AG10803 (cell line): ENCODE measurements at regions not wholly inside any gene's neighbourhood (a gene's known extent, or its start where the extent isn't known, plus 50 kb on each side); places are given as distances from the start of the nearest gene placed in this dataset.
"Not testable (repeated sequence)": the region's sequence is repeated elsewhere in the genome, so short reads cannot be mapped to it uniquely, and the experiment has no call there.

Experiments
- DNase-seq: peaks from one replicate; pipeline ENCODE4 v3.0.0; 2010; ENCODE audit warnings: low read depth
- H3K4me3 ChIP-seq: 2 replicates; pipeline ENCODE4 v1.5.1; 2011; ENCODE audit warnings: mild to moderate bottlenecking, low read length, control low read depth
- CTCF ChIP-seq: conservative IDR thresholded peaks from 2 replicates; pipeline ENCODE4 v1.5.1; 2011; ENCODE audit warnings: mild to moderate bottlenecking, low read length, control low read depth, inconsistent platforms

- TF ChIP-seq CTCF, result peak; percentile 71
- no peak overlapping the region for H3K4me3 ChIP-seq
- DNase-seq, result peak; percentile 51
Observed at GRCh38 chr6:28683945-28684538, 158.4 kb downstream of the GPX5 start.

- DNase-seq, H3K4me3 ChIP-seq: not testable (repeated sequence)
Observed at GRCh38 chr6:28685960-28686359, 160.3 kb downstream of the GPX5 start.

DNA sequence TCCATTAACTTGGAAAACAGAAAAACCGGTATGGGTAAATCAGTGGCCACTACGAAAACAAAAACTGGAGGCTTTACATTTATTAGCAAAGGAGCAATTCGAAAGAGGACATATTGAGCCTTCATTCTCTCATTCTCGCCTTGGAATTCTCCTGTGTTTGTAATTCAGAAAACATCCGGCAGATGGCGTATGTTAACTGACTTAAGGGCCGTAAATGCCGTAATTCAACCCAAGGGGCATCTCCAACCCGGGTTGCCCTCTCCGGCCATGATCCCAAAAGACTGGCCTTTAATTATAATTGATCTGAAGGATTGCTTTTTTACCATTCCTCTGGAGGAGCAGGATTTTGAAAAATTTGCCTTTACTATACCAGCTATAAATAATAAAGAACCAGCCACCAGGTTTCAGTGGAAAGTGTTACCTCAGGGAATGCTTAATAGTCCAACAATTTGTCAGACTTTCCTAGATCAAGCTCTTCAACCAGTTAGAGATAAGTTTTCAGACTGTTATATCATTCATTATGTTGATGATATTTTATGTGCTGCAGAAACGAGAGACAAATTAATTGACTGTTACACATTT, 160.9 kb downstream of the GPX5 start:
- DNase-seq, result peak; percentile 65
- TF ChIP-seq CTCF, result peak; percentile 75
- H3K4me3 ChIP-seq, result not testable (repeated sequence)

GRCh38 chr6:28687309-28687981, 161.8 kb downstream of the GPX5 start:
- not testable (repeated sequence) for H3K4me3 ChIP-seq, DNase-seq

GRCh38 chr6:28691991-28692390, 166.3 kb downstream of the GPX5 start:
- not testable (repeated sequence) for DNase-seq, H3K4me3 ChIP-seq

- peak; percentile 3 for DNase-seq
- TF ChIP-seq CTCF, result no peak
- no peak overlapping the region for H3K4me3 ChIP-seq
Observed at GRCh38 chr6:28693033-28693750, 167.5 kb downstream of the GPX5 start.

DNA sequence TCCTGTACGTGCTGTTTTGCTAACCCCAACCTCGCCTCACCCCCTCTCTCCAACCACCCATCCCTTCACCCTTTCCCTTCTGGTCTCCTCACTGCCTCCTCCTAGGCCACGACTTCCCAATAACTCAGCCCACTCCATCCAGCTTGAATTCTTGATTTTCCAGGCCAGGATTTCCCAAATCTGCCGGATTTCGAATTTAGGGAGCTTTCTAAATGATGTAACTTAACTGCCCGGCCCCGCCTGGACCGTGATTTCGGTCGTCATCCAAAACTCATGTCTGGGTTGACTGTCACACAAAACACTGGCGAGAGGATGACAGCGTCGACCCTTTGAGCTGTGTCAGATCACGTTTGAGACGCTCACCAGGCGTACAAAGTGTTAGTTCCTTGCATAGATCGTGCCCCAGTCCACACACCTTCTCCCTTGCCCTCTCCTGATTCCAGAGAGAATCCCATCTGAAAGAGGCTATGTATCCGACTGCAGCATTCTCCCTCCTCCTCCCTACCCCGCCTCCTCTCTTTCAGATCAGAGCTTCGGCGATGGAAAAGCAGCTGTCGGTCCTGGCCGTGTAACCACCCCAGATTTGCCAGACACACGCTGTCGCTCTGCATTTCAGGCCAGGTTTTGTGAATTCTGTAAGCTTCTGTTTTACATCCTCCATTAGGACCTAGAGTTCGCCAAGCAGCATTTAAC, 168.2 kb downstream of the GPX5 start:
- DNase-seq, result no peak
- H3K4me3 ChIP-seq, result no peak overlapping the region

More for the DNA sequence above, 168.2 kb downstream of the GPX5 start:
- no peak for TF ChIP-seq CTCF
